A673 (cell line): ENCODE measurements at regions not wholly inside any gene's neighbourhood (a gene's known extent, or its start where the extent isn't known, plus 50 kb on each side); places are given as distances from the start of the nearest gene placed in this dataset.

Source experiments
- BruUV-seq: library from RNA; stranded (reverse); fragments of 400-500 nt; replicated peaks from 2 replicates; lab custom pipeline; 2021; lab: Mats Ljungman, UMichigan
- CTCF ChIA-PET: fragments of 300-600 bp; sonication (Branson Sonifier 250); formaldehyde crosslinking; loops from one replicate; lab custom pipeline; 2022; ENCODE audit warnings: antibody characterized with exemption; lab: Charles Lee
- POLR2A ChIA-PET: fragments of 300-600 bp; sonication (Branson Sonifier 250); formaldehyde crosslinking; loops from one replicate; lab custom pipeline; 2022; ENCODE audit warnings: antibody characterized with exemption; ENCODE audit not compliant: low non-redundant PET; lab: Charles Lee
- DNase-seq: peaks from one replicate; pipeline ENCODE4 v3.0.0-alpha.2; 2015; ENCODE audit warnings: low spot score
- H3K27ac ChIP-seq: fragments of 200-600 bp; sonication (generic); 2 replicates; pipeline ENCODE4 v1.5.1; 2016; ENCODE audit warnings: mixed run types, low read depth, mild to moderate bottlenecking, mixed read lengths, antibody characterized with exemption, low read length; ENCODE audit not compliant: poor library complexity, severe bottlenecking
- H3K27me3 ChIP-seq: fragments of 200-600 bp; sonication (generic); replicated peaks from 2 replicates; pipeline ENCODE4 v1.6.1; 2017; ENCODE audit warnings: mixed run types, low read depth, mild to moderate bottlenecking, mixed read lengths, antibody characterized with exemption, low read length; ENCODE audit not compliant: insufficient read depth, poor library complexity
- H3K36me3 ChIP-seq: fragments of 200-600 bp; sonication (generic); 2 replicates; pipeline ENCODE4 v1.6.1; 2016; ENCODE audit warnings: mixed run types, mild to moderate bottlenecking, mixed read lengths, antibody characterized with exemption, low read length; ENCODE audit not compliant: insufficient read depth, poor library complexity, severe bottlenecking
- H3K4me1 ChIP-seq: fragments of 200-600 bp; sonication (generic); 2 replicates; pipeline ENCODE4 v1.6.1; 2017; ENCODE audit warnings: mixed run types, mild to moderate bottlenecking, mixed read lengths, antibody characterized with exemption, low read length; ENCODE audit not compliant: insufficient read depth, poor library complexity, severe bottlenecking
- H3K4me3 ChIP-seq: fragments of 200-600 bp; sonication (generic); 2 replicates; pipeline ENCODE4 v1.5.1; 2016; ENCODE audit warnings: low read depth, mixed run types, mild to moderate bottlenecking, mixed read lengths, low read length; ENCODE audit not compliant: poor library complexity, severe bottlenecking
- H3K9me3 ChIP-seq: fragments of 200-600 bp; sonication (generic); 2 replicates; pipeline ENCODE4 v1.6.1; 2016; ENCODE audit warnings: mixed run types, low read depth, mild to moderate bottlenecking, mixed read lengths, antibody characterized with exemption, low read length; ENCODE audit not compliant: poor library complexity, severe bottlenecking
- CTCF ChIP-seq: fragments of 300-800, 200-600 bp; sonication (generic); conservative IDR thresholded peaks from 2 replicates; pipeline ENCODE4 v1.5.1; 2017; ENCODE audit warnings: low read depth, mild to moderate bottlenecking, antibody characterized with exemption, low read length, moderate library complexity, mixed read lengths
- EZH2 ChIP-seq: fragments of 200-600 bp; sonication (generic); IDR thresholded peaks from 2 replicates; pipeline ENCODE4 v1.6.1; 2017; ENCODE audit warnings: borderline replicate concordance, low read depth, mild to moderate bottlenecking, mixed read lengths, antibody characterized with exemption, low read length; ENCODE audit not compliant: poor library complexity, severe bottlenecking
- intact Hi-C: fragments of 100-400 bp; cut with micrococcal nuclease; formaldehyde crosslinking; loops from one replicate; pipeline ENCODE4 v1.10.0; 2022; ENCODE audit not compliant: unreplicated experiment

GRCh38 chr5:174664180-174664850 is 60.1 kb upstream of the MSX2 start:
- no peak for TF ChIP-seq CTCF
- no peak for TF ChIP-seq EZH2

GRCh38 chr5:174665347-174665746 is 59.0 kb upstream of the MSX2 start:
- H3K27ac ChIP-seq: no peak overlapping the region
- no TSS peak for BruUV-seq
- no peak for DNase-seq
- H3K4me1 ChIP-seq: no peaks in the 10 kb centered on the region
- TF ChIP-seq CTCF (no peak), EZH2 (no peak)
- ChIA-PET POLR2A (no interaction called here), CTCF (no interaction called here)
- H3K9me3 ChIP-seq: no peaks in the 10 kb centered on the region
- H3K4me3 ChIP-seq: no peak overlapping the region
- H3K27me3 ChIP-seq: peaks cover 18% of the 10 kb centered on the region
- no peaks in the 10 kb centered on the region for H3K36me3 ChIP-seq
- intact Hi-C loops: no loop called here

More at GRCh38 chr5:174664180-174664850, 60.1 kb upstream of the MSX2 start:
- intact Hi-C loops: no loop called here
- Histone ChIP-seq H3K4me3 (no peak overlapping the region), H3K36me3 (no peaks in the 10 kb centered on the region), H3K4me1 (no peaks in the 10 kb centered on the region), H3K9me3 (no peaks in the 10 kb centered on the region), H3K27ac (no peak overlapping the region), H3K27me3 (peaks cover 18% of the 10 kb centered on the region)
- no peak for DNase-seq
- CTCF ChIA-PET: no interaction called here
- POLR2A ChIA-PET: no interaction called here
- BruUV-seq: no TSS peak

- ChIA-PET POLR2A (no interaction called here), CTCF (no interaction called here)
- no TSS peak for BruUV-seq
- Histone ChIP-seq H3K4me3 (no peak overlapping the region), H3K4me1 (no peaks in the 10 kb centered on the region), H3K9me3 (no peaks in the 10 kb centered on the region), H3K27me3 (peaks cover 18% of the 10 kb centered on the region), H3K27ac (no peak overlapping the region), H3K36me3 (no peaks in the 10 kb centered on the region)
- no peak for DNase-seq
- intact Hi-C loops: no loop called here
- TF ChIP-seq EZH2: no peak
- no peak for TF ChIP-seq CTCF
These were observed 56.9 kb upstream of the MSX2 start for GRCh38 chr5:174667526-174667925.
